ENCODE measurements at regions not wholly inside any gene's neighbourhood (a gene's known extent, or its start where the extent isn't known, plus 50 kb on each side); places are given as distances from the start of the nearest gene placed in this dataset.

DNA sequence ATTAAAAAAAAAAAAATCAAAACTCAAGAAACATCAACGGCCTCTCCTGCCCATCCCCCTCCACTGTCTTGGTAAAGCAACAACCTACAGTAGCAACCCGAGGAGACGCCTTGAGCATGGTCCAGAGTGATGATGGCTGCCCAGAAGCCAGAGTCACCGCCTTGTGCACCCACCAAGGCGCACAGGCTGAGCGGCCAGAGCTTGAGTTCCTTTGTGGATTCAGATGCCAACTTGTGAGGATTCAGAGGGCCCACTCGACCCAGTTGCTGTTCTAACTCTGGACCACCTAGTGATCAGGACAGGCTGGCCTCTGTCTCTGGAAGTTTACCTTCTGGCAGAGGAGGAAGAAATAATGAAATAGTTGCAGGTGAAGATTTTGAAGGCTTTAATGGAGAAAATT lies 105.0 kb downstream of the PDCL3 start:
- TF ChIP-seq POLR2A (IDR thresholded peaks at IDR 0.05) = no peak
- TF ChIP-seq, protein P1, sequence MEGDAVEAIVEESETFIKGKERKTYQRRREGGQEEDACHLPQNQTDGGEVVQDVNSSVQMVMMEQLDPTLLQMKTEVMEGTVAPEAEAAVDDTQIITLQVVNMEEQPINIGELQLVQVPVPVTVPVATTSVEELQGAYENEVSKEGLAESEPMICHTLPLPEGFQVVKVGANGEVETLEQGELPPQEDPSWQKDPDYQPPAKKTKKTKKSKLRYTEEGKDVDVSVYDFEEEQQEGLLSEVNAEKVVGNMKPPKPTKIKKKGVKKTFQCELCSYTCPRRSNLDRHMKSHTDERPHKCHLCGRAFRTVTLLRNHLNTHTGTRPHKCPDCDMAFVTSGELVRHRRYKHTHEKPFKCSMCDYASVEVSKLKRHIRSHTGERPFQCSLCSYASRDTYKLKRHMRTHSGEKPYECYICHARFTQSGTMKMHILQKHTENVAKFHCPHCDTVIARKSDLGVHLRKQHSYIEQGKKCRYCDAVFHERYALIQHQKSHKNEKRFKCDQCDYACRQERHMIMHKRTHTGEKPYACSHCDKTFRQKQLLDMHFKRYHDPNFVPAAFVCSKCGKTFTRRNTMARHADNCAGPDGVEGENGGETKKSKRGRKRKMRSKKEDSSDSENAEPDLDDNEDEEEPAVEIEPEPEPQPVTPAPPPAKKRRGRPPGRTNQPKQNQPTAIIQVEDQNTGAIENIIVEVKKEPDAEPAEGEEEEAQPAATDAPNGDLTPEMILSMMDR (IDR thresholded peaks at IDR 0.05) = no peak
- no peaks in the 10 kb centered on the region for H3K9me3 ChIP-seq
- no peak overlapping the region for H3K27ac ChIP-seq
- no peaks in the 10 kb centered on the region for H3K4me1 ChIP-seq
- no peaks in the 10 kb centered on the region for H3K27me3 ChIP-seq
- no peak overlapping the region for H3K4me3 ChIP-seq
- no peaks in the 10 kb centered on the region for H3K36me3 ChIP-seq
- no peak for DNase-seq

DNA sequence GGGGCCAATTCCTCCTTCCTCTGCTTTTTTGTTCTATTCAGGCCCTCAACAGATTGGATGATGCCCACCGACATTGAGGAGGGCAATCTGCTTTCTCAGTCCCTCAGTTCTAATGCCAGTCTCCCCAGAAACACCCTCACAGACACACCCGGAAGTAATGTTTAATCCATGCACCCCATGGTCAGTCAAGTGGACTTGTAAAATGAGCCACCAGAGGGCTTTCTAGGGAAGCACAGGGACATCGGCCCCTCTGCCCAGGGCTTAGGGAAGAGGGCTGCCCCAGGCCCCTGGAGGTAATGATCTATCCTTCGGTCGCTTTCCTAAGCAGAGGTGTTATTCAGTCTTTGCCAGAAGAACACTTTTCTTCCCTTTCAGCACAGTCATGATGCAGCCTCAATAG lies 107.4 kb downstream of the PDCL3 start:
- Histone ChIP-seq H3K27ac (no peak overlapping the region), H3K4me1 (no peaks in the 10 kb centered on the region), H3K4me3 (no peak overlapping the region), H3K36me3 (no peaks in the 10 kb centered on the region), H3K9me3 (no peaks in the 10 kb centered on the region), H3K27me3 (no peaks in the 10 kb centered on the region)
- DNase-seq = no peak
- TF ChIP-seq POLR2A (IDR thresholded peaks at IDR 0.05) = no peak
- TF ChIP-seq, protein P1 (IDR thresholded peaks at IDR 0.05) = no peak

DNA sequence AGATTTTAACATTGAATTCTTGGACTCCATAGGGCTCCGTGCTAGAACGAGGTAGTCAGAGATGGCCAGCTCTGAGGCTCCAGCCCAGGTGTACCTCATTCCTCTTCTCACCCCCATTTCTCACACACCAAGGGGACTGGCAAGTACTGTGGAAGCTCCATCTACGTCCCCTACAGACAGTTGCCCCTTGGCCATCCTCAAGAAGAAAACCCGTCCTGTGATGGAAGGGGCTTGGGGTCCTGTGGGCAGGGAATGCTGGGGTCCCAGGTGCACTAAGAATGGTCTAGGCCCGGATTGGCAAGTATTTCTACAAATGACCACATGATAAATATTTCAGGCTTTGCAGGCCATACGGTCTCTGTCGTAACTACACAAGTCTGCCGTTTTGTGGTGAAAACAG lies 110.3 kb downstream of the PDCL3 start:
- DNase-seq = no peak
- Histone ChIP-seq H3K4me3 (no peak overlapping the region), H3K9me3 (no peaks in the 10 kb centered on the region), H3K27ac (no peak overlapping the region), H3K36me3 (no peaks in the 10 kb centered on the region), H3K4me1 (no peaks in the 10 kb centered on the region), H3K27me3 (no peaks in the 10 kb centered on the region)
- TF ChIP-seq POLR2A (IDR thresholded peaks at IDR 0.05) = no peak
- TF ChIP-seq, protein P1 (IDR thresholded peaks at IDR 0.05) = no peak

DNA sequence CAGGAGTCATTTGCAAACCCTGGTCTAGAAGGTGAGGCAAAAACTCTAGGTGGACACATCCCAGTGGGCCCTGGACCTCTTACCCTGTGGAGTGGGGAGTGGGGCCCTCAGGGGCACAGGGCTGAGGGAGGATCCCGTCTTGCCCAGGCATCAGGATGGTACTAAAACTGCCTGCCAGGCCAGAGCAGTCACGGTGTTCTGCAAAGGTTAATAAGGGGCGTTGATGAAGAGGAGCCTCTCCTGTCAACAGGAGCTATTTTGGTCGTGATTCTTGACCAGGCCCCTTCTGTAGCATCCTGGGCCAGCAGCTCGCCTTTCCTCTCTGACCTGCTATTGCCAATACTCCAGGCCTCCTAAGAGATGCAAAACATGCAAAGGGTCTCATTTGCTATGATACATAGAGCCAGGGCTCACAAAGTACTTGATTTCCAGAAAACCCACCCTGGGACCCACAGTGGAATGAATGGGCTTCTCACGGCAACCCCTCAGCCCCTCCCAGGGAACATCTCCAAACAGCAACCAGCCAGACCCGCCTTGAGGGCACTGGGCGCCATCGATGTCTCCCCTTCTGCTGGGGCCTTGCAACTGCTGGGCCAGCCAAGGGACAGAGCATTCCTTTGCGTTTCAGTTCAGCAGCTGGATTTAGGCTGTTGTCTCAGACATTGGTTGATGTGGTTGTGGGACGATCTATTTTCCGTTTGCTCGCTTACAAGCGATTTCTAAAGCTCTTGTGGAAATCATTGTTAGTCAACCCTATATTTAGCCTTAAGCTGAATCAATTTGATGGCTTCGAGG lies 111.1 kb downstream of the PDCL3 start:
- no peak for DNase-seq
- Histone ChIP-seq H3K36me3 (no peaks in the 10 kb centered on the region), H3K4me3 (no peak overlapping the region), H3K9me3 (no peaks in the 10 kb centered on the region), H3K4me1 (no peaks in the 10 kb centered on the region), H3K27ac (no peak overlapping the region), H3K27me3 (no peaks in the 10 kb centered on the region)
- TF ChIP-seq POLR2A (IDR thresholded peaks at IDR 0.05) = no peak
- TF ChIP-seq, protein P1 (IDR thresholded peaks at IDR 0.05) = no peak

DNA sequence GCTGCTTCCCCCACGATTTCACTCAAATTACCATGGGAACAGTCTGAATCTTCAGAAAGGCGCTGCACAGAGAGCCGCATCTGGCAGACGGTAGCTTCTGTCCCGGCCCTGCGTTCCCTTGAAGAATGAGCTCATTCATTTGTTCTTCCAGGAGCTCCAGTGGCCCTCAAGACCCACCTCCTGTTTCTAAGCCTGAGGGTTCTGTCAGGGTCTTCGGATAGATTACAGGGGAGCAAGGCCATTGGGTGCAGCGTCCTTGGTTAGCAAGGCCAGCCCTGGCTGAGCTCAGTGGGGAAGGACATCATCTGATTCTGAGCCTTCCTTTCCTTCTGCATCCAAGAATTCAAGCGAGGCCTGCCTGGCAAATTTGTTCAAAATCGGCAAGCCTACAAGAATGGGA lies 111.9 kb downstream of the PDCL3 start:
- TF ChIP-seq POLR2A (IDR thresholded peaks at IDR 0.05) = no peak
- TF ChIP-seq, protein P1 (IDR thresholded peaks at IDR 0.05) = no peak
- no peaks in the 10 kb centered on the region for H3K4me1 ChIP-seq
- no peak for DNase-seq
- no peak overlapping the region for H3K4me3 ChIP-seq
- H3K36me3 ChIP-seq = no peaks in the 10 kb centered on the region
- H3K9me3 ChIP-seq = no peaks in the 10 kb centered on the region
- no peak overlapping the region for H3K27ac ChIP-seq
- H3K27me3 ChIP-seq = no peaks in the 10 kb centered on the region

All from Peyer's patch (tissue), 4 donors.